Keratinocyte (primary cell): ENCODE measurements at regions not wholly inside any gene's neighbourhood (a gene's known extent, or its start where the extent isn't known, plus 50 kb on each side); places are given as distances from the start of the nearest gene placed in this dataset.

ENCODE experiments used
- CTCF ChIP-seq, 3 experiments: IDR thresholded peaks in 1 of 3; conservative IDR thresholded peaks in 1 of 3; optimal IDR thresholded peaks in 1 of 3; 2 replicates in 2 of 3; 3 replicates in 1 of 3; pipeline versions ENCODE3 to v1.5.1; 2011; ENCODE audit warnings: low read length in 3 of 3, mild to moderate bottlenecking in 3 of 3, moderate library complexity in 2 of 3, control low read depth in 1 of 3, inconsistent platforms in 1 of 3; ENCODE audit not compliant: insufficient read depth in 2 of 3; ENCODE audit errors: extremely low read depth in 1 of 3
- EZH2 ChIP-seq: IDR thresholded peaks from one replicate; pipeline ENCODE4 v1.6.1; 2012; ENCODE audit warnings: inconsistent platforms, mild to moderate bottlenecking, low read length, moderate library complexity

- TF ChIP-seq CTCF (optimal IDR thresholded peaks at IDR 0.05 in 1 of 3, IDR thresholded peaks at IDR 0.05 in 1 of 3, conservative IDR thresholded peaks at IDR 0.05 in 1 of 3; ENCODE audit: extremely low read depth in 1 of 3, insufficient read depth in 2 of 3, low read length in 3 of 3) (no peak), EZH2 (no peak)
Observed at GRCh38 chr6:169112483-169113320, 140.9 kb downstream of the THBS2 start.
